ENCODE measurements at regions not wholly inside any gene's neighbourhood (a gene's known extent, or its start where the extent isn't known, plus 50 kb on each side); places are given as distances from the start of the nearest gene placed in this dataset.

GRCh38 chr10:33706191-33706590, 371.7 kb upstream of the NRP1 start:
- Histone ChIP-seq H3K27me3 (no peaks in the 10 kb centered on the region), H3K9me3 (no peaks in the 10 kb centered on the region), H3K4me3 (no peak overlapping the region), H3K36me3 (no peaks in the 10 kb centered on the region), H3K4me1 (peaks cover 0 to 24% (median 3%) of the 10 kb centered on the region in 3 donors), H3K27ac (no peak overlapping the region)
- 24 to 27% methylated on average over 3 of the region's 3 CpGs for WGBS, 2 donors
- intact Hi-C loops (cut with DNase I): no loop called here
- no peak for DNase-seq
- no peak for TF ChIP-seq POLR2A (IDR thresholded peaks at IDR 0.05)
- TF ChIP-seq CTCF (IDR thresholded peaks at IDR 0.05): no peak

- intact Hi-C loops (cut with DNase I): no loop called here
- H3K27me3 ChIP-seq: no peaks in the 10 kb centered on the region
- H3K9me3 ChIP-seq: no peaks in the 10 kb centered on the region
- 54 to 55% methylated on average over 4 of the region's 4 CpGs for WGBS, 2 donors
- DNase-seq: no peak
- H3K36me3 ChIP-seq: no peaks in the 10 kb centered on the region
- TF ChIP-seq POLR2A (IDR thresholded peaks at IDR 0.05) (no peak), CTCF (IDR thresholded peaks at IDR 0.05) (no peak)
- H3K4me3 ChIP-seq: no peak overlapping the region
- H3K4me1 ChIP-seq: peaks cover 0 to 24% (median 3%) of the 10 kb centered on the region in 3 donors
- no peak overlapping the region for H3K27ac ChIP-seq
Observed at GRCh38 chr10:33704214-33704830, 369.9 kb upstream of the NRP1 start.

GRCh38 chr10:33703501-33704213, 369.2 kb upstream of the NRP1 start:
- intact Hi-C loops (cut with DNase I): no loop called here
- H3K27me3 ChIP-seq: no peaks in the 10 kb centered on the region

GRCh38 chr10:33698033-33698432, 363.6 kb upstream of the NRP1 start:
- H3K27ac ChIP-seq: no peak overlapping the region
- no peaks in the 10 kb centered on the region for H3K9me3 ChIP-seq
- no peak for DNase-seq
- H3K4me3 ChIP-seq: no peak overlapping the region
- no peak for TF ChIP-seq CTCF (IDR thresholded peaks at IDR 0.05)
- TF ChIP-seq POLR2A (IDR thresholded peaks at IDR 0.05): no peak
- no peaks in the 10 kb centered on the region for H3K27me3 ChIP-seq
- H3K36me3 ChIP-seq: no peaks in the 10 kb centered on the region
- no peaks in the 10 kb centered on the region for H3K4me1 ChIP-seq
- intact Hi-C loops (cut with DNase I): no loop called here

More at GRCh38 chr10:33703501-33704213, 369.2 kb upstream of the NRP1 start:
- 68 to 89% methylated on average over 4 to 5 of the region's 7 CpGs for WGBS, 2 donors
- Histone ChIP-seq H3K36me3 (no peaks in the 10 kb centered on the region), H3K4me3 (no peak overlapping the region), H3K9me3 (no peaks in the 10 kb centered on the region), H3K4me1 (peaks cover 0 to 24% (median 3%) of the 10 kb centered on the region in 3 donors), H3K27ac (no peak overlapping the region)
- no peak for DNase-seq
- TF ChIP-seq CTCF (IDR thresholded peaks at IDR 0.05) (no peak), POLR2A (IDR thresholded peaks at IDR 0.05) (no peak)

- Histone ChIP-seq H3K27ac (no peak overlapping the region), H3K4me3 (no peak overlapping the region), H3K36me3 (no peaks in the 10 kb centered on the region), H3K27me3 (no peaks in the 10 kb centered on the region), H3K4me1 (no peaks in the 10 kb centered on the region), H3K9me3 (no peaks in the 10 kb centered on the region)
- WGBS, 2 donors: 91 to 93% methylated on average over 5 of the region's 5 CpGs
- TF ChIP-seq POLR2A (IDR thresholded peaks at IDR 0.05) (no peak), CTCF (IDR thresholded peaks at IDR 0.05) (no peak)
- intact Hi-C loops (cut with DNase I): no loop called here
- no peak for DNase-seq
Observed at GRCh38 chr10:33697016-33697415, 362.5 kb upstream of the NRP1 start.
